Mesenteric fat pad (tissue), 1 donor: ENCODE measurements at regions not wholly inside any gene's neighbourhood (a gene's known extent, or its start where the extent isn't known, plus 50 kb on each side); places are given as distances from the start of the nearest gene placed in this dataset.
"Not testable (repeated sequence)": the region's sequence is repeated elsewhere in the genome, so short reads cannot be mapped to it uniquely, and the experiment has no call there.

ENCODE experiments used
- DNase-seq: peaks from one replicate; pipeline ENCODE4 v3.0.0-alpha.2; 2020; ENCODE audit warnings: low spot score
- donor health status: DM: yes; HTN: yes; CAD: no.

- DNase-seq, result no peak
Measured at GRCh38 chr10:44564790-44565189, 179.9 kb upstream of the CXCL12 start.

DNA sequence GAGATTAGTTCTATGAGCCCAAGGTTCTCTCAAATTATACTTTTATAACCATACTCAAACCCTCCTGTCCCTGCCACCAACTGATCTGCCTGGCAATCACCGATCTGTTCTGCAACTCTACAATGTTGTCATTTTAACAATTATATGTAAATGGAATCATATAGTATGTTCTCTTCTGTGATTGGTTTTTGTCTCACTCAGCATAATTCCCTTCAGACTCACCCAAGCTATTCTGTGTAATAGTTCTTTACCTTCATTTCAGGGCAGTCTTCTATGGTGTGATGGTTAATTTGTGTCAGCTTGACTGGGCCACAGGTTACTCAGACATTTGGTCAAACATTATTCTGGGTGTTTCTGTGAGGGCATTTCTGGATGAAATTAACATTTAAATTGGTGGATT lies 181.9 kb upstream of the CXCL12 start:
- DNase-seq, result no peak

DNA sequence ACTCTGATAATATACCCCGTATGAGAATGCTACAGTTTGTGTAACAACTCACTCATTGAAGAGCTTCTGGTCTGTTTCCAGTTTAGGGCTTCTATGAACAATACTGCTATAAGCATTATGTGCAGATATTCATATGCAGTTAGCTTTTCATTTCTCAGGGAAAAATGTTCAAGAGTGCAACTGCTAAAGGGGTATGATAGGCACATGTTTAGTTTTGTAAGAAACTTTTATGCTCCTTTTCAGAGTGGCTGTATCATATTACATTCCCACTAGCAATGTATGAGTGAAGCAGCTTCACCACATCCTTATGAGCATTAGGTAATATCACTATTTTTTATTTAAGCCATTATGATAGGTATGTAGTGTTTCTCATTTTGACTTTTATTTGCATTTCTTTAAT lies 182.6 kb upstream of the CXCL12 start:
- no peak for DNase-seq

DNA sequence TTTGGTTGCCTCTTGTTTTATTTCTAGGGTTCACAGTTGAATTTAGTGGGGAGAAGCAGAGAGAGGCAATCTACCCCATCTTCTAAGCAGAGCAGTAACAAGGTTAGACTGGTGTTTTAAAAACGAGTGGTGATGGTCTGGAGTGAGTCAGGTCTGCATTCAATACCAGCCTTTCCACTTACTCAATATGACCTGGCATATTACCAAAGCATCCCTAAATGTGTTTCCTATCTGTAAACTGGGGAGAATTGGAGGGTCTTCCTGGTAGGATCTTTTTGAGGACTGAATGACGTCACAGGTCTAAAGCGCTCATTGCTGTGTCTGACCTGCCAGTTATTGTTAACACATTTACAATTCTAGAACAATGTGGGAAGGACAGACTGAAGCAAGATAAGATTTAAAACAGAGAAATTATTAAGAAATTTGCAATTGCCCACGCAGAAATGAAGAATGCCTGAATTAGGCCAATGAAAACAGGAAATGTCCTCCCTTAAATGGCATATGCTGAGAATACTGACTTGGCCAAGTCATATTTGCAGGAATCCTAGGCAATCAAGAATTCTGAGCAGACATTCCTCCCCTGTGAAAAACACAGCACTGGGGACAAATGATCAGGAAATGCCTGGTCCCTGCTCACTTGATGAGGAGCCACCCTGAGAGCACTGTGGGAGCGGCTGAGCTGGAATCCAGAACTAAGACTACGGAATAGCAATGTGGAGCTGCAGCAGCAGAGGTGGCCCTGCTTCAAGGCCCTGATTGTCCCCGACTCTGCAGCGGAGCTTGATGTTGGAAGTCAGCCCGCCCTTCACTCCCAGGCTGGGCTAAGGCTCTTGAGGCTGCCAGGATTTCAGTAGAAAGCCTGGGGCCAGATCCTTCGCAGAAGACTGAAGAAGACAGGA lies 184.5 kb upstream of the CXCL12 start:
- no peak for DNase-seq

DNA sequence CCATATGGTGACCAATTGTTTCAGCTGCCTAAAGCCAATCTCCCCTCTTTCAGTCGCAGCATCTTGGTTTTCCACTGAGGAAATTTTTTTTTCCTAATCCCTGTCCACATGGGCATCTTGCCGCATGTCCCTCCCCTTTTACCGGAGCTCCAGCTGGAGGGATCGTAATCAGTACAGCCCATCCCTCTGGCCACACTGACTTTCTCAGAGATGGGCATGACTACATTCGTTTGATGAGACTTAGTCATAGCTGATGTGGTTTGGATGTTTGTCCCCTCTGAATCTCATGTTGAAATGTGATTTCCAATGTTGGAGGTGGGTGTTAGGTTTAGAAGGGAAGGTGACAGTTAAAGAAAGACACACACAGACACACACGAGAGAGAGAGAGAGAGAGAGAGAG lies 186.8 kb upstream of the CXCL12 start:
- DNase-seq, result no peak

- no peak for DNase-seq
Measured at GRCh38 chr10:44572146-44572545, 187.2 kb upstream of the CXCL12 start.

DNA sequence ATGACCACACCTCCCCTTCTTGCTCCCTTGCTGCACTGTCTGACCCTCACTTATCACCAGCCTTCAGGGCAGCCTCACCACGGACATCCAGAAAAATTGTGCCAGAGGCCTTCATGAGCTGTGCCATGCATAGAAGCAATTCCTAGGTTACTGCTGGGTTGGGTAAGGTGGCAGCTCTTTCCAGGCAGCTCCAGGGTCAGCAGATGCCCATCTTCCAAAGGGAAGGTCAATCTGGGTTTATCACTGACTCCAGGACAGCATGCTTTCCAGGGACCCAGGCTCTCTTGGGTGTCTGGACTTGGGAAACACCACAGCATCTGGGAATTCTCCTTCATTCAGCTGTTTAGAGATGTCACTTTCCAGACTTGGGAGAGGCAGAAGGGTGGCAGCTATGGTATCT lies 188.9 kb upstream of the CXCL12 start:
- no peak for DNase-seq

DNA sequence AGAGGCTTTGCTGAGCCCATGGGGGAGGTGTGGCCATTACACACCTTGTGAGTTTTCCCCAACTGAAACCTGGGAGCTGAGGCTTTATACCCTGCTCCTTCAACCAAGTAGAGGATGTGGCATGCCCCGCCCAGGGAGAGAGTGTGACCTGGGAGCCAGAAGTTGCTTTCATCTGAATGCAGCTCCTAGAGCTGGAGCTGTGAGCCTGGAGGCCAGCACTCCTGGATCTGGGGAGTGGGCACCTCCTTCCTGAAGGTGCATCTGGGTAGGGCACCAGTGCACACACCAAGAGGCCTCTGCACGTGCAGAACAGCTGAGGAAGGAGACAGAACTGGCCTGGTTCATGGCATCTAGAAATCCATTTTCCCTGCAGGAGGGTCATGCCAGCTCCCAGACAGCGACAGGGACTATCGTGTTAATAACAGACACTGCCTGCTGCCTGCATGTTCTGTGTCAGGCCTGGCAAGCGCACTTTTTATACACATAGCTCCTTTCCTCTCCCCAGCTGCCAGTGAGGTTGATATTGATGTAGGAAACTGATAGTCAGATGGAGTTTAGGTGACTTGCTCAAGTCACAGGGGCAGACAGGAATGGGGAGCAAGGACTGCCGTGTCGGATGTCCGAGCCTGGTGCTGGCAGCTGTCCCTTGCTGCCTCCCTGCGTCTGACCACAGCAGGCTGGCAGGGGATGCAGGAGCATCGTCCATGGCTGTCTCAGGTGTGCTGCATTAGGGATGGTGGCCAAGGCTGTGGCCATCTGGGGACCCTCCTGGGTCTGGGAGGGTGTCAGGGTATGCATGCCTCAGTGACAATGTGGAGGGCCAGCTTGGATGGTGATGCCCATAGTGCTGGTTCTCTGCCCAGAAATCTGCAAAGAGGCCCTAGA lies 189.9 kb upstream of the CXCL12 start:
- no peak for DNase-seq

- no peak for DNase-seq
Measured at GRCh38 chr10:44575601-44576380, 190.9 kb upstream of the CXCL12 start.

DNA sequence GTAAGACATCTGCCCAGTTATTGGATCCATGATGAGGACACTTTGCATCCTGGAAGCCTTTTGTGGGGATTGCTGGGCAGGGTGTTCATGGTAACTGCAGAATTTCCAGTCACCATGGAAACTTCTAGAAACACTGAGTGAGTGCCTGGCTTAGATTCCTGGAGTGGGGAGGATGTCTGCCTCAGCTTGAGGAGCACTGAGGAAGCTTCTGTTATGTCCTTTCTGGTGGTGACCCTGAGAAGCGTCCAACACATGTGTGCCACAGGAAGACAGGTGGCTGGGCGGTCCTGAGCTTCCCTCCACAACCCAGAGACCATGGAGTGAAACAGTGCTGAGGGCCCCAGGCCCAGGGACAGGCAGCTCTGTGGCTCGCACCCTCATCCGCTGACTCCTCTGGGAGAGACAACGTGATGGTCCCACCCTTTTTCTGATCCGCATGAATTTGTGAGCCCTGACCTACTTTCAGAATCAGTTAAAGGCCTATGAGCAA lies 191.8 kb upstream of the CXCL12 start:
- no peak for DNase-seq

GRCh38 chr10:44577533-44577932 lies 192.6 kb upstream of the CXCL12 start:
- DNase-seq, result no peak

DNA sequence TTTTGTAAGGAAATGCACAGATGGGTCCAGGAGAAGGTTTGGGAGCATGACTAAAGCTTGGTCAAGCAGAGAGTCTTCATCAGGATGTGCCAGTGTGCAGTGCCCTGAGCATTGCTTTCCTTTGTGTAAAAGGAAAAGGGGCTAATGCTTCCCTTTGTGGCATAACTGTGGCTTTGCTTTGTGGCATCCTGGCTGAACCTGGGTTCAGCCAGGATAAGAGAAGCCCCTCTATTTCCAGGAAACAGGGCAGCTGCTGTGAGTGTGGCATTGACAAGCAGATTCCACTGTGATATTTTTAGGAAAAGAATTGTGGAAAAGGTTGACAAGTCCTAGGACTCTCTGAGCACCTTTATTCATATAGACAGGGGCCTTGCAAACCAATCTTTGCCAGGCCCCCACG lies 193.4 kb upstream of the CXCL12 start:
- DNase-seq, result no peak

DNA sequence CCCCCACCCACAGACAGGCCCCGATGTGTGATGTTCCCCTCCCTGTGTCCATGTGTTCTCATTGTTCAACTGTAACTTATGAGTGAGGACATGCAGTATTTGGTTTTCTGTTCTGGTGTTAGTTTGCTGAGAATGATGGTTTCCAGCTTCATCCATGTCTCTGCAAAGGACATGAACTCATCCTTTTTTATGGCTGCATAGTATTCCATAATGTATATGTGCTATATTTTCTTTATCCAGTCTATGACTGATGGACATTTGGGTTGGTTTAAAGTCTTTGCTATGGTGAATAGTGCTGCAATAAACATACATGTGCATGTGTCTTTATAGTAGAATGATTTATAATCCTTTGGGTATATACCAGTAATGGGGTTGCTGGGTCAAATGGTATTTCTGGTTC lies 194.1 kb upstream of the CXCL12 start:
- not testable (repeated sequence) for DNase-seq

GRCh38 chr10:44581996-44582395 lies 197.1 kb upstream of the CXCL12 start:
- DNase-seq, result no peak

GRCh38 chr10:44587488-44588318 lies 202.8 kb upstream of the CXCL12 start:
- DNase-seq, result no peak

DNA sequence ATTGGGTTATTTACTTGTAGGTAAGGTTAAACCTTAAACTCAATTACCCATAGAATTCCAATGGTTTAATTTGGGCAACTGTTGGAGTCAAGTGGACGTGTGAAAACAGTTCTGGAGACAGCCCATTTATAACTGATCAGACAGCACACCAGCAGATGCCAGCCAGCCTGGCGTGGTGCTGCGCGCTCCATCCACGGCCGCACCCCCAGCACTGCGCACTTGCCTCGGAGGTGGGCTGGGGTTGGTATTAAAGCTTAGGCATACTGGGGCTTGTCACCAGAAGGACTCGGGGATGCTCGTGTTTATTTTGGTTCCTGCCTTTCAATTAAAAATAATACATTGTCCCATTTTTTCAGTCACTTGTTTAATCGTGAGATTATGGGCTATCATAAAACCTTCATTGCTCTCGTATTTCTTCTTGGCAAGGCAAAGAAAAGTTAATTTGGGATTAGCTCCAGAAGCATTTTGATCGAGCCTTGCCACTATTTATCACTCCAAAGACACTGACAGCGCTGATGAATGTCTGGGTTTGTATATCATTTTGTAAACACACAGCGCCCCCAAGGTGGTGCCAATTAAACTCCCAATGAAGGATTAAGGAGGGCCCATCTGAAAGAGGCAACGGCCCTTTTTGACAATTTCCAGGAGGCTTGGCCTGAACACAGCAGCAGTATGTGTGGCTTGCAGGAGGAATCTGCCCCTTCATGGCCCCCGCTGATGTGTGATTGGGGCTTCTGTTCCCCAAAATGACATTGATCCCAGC lies 204.5 kb upstream of the CXCL12 start:
- no peak for DNase-seq

GRCh38 chr10:44589944-44590449 lies 205.1 kb upstream of the CXCL12 start:
- DNase-seq, result no peak

DNA sequence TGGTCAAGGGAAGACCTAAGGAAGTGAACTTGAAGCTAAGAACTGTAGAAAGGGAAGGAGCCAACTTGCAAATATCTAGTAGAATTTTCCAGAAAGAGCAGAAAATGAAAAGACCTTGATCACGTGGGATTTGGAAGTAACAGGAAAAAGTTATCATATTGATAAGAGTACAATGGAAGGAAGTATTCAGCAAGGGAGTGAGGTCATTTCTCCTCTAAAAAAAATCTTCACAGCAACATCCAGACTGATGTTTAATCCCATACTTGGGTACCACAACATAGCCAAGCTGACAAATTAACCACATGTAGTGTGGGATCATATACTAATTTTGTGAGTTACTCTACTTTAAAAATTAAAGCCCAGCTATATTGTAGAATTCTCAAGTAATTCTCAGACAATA lies 207.0 kb upstream of the CXCL12 start:
- no peak for DNase-seq

DNA sequence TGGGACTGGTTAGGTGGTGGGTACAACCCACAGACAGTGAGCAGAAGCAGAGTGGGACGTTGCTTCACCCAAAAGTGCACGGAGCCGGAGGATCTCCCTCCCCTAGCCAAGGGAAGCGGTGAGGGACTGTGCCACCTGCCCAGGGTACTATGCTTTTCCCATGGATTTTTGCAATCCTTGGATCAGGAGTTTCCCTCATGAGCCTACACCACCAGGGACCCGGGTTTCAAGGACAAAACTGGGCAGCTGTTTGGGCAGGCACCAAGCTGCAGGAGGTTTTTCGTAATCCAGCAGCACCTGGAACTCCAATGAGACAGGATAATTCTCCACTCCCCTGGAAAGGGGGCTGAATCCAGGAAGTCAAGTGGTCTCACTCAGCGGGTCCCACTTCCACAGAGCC lies 209.1 kb upstream of the CXCL12 start:
- no peak for DNase-seq

DNA sequence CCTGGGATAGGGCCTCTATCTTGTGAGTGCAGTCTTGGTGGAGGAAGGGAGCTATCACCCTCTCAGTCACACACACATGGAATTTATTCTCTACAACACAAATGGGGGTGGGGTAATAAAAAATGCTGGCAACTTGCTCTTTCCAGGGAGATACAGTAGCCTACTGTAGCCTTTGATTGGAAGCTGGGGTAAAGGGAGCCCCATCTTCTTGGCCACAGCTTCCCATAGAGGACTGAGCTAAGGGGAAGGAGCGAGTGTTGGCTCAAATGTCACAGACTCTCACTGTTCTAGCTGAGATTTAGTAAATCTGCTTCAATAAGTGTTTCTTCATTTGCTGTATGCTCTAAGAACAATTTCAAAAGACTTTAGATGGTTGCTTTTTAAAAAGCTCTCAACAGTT lies 222.2 kb upstream of the CXCL12 start:
- DNase-seq, result no peak
